Stimulated activated CD4-positive, alpha-beta T cell treated with anti-CD3 and anti-CD28 coated beads, Interleukin-2, amount 100 ng/mL, for 24 hours (primary cell): ENCODE measurements at regions not wholly inside any gene's neighbourhood (a gene's known extent, or its start where the extent isn't known, plus 50 kb on each side); places are given as distances from the start of the nearest gene placed in this dataset.

Experiments
- DNase-seq, 2 donors: peaks; one replicate each; pipeline ENCODE4 v3.0.0-alpha.2; 2020

GRCh38 chr18:61616111-61616610 lies 276.6 kb downstream of the RNF152 start:
- DNase-seq = no peak

GRCh38 chr18:61612517-61612916 lies 279.3 kb downstream of the CDH20 start:
- DNase-seq = no peak

DNA sequence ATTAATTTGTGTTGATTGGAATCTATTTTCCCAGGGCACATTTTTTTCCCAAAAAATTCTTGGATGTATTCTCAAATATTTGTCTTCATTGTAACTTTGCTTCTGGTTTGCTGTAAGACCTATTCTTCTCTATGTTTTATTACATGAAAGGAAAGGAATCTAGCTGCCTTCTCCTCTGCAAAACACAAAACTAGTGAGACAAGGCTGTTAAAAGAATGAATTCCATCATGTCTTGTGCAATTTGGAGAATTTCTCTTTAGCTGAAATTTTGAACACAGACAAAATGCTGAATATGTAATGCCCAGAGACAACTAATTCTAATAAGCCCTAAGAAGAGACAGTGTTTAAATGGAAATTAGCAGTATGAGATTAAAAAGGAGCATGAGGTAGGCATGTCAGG lies 275.9 kb downstream of the CDH20 start:
- DNase-seq = no peak

DNA sequence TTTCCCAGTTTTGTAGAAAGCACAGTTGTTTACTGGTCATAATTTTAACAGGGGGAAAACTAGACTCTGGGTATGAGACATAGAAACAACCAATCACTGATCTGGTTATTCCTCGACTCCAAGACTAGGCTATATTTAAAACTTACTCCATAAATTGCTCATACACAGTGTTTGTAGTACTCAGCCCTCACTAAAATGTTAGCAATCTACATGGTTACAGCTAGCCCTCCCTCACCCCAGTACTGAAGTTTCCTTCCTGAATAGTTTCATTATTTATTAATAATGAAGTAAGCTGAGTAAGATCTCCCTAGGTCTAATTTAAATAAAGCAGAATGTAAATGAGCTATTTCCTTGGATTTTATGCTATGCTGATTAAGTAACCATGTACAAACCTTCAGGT lies 275.1 kb downstream of the CDH20 start:
- DNase-seq = no peak

- DNase-seq = no peak
Observed at GRCh38 chr18:61607867-61608266, 274.6 kb downstream of the CDH20 start.

- DNase-seq = no peak
Observed at GRCh38 chr18:61606759-61607158, 273.5 kb downstream of the CDH20 start.

DNA sequence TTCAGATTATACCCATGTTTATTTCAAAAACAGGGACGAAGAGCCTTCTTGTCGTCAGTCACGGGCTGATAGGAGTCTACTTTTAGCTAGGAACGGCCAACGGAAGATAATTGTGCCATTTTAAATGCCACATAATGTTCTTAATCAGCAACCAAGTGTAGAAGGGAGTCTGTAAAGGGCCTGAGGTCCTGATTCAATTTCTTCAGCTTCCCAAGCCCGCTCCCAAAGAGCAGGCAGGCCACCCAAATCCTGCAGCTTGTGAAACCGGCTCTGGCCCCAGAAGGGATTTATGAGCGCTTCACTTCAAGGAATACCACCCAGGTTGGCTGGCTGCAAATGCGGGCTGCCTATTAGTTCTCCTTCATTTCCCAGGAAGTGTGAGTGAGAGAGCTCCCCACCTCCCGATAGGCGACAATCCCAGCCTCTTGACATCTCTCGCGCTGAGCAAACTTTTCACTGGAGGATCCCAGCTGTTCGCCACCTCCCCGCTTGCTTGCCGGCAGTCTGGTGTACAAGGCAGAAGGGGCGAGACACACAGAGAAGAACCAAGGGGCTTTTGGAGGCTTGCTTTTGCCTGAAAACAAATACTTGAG lies 272.9 kb downstream of the CDH20 start:
- no peak for DNase-seq

- DNase-seq = no peak
Observed at GRCh38 chr18:61605376-61606067, 272.3 kb downstream of the CDH20 start.
